ENCODE measurements at regions not wholly inside any gene's neighbourhood (a gene's known extent, or its start where the extent isn't known, plus 50 kb on each side); places are given as distances from the start of the nearest gene placed in this dataset.
"Not testable (repeated sequence)": the region's sequence is repeated elsewhere in the genome, so short reads cannot be mapped to it uniquely, and the experiment has no call there.

DNA sequence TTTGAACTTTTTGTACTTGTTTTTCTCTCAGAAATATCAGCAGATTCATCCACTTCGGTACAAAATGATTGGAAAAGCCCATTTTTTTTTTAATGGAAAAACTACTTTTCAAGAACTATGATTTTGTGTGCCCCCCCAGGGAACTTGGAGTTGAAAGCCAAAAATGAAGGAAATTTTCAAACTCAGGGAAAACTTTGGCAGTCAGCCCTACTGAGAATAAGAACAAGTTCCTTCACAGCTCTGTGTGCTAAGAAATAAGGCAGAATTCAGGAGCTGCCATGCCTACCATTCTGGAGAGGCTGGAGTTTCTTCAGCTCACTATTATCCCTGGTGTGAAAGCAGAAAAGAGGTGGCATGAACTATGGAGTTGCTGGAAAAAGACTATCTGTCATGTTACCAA is 226.0 kb upstream of the SLC35G4 start:
- DNase-seq (ENCODE audit: low read depth, low spot score) = no peak

DNA sequence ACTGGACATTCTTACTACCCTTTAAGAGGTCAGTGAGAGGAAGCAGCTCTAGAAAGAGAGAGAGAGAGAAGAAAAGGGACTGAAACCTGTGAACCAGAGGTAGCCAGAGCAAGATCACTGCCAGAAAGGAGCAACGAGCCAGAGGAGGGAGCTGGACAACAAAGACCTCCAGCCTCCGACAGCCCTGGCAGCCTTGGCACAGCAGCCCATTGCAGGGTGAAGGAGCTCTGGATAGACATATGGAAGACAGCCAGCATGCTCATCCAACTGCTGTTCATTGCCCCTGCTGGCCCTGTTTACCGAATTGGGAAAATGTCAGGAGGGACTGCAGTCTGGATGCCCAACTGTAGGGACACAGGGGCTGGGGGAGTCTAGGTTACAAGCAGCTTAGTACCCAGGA is 228.4 kb upstream of the SLC35G4 start:
- DNase-seq (ENCODE audit: low read depth, low spot score) = no peak

DNA sequence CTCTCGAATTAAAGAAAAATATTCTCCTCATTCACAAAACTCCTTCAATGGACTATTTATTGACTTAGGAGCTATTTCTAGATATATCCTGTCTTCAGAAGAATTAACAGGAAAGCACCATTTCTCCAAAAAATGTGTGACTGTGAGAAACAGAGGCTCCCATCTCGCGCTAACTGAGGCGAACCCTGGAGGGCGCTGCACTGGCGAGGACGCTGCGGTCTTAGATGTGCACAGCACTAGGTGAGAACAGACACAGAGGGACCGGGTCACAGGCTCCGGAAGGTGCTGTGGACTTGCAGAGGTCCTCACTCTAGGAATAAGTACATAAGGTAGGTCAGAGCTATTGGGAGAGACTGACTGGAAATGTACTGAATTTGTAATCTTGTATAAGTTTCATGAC is 229.7 kb upstream of the SLC35G4 start:
- DNase-seq (ENCODE audit: low read depth, low spot score) = no peak

DNA sequence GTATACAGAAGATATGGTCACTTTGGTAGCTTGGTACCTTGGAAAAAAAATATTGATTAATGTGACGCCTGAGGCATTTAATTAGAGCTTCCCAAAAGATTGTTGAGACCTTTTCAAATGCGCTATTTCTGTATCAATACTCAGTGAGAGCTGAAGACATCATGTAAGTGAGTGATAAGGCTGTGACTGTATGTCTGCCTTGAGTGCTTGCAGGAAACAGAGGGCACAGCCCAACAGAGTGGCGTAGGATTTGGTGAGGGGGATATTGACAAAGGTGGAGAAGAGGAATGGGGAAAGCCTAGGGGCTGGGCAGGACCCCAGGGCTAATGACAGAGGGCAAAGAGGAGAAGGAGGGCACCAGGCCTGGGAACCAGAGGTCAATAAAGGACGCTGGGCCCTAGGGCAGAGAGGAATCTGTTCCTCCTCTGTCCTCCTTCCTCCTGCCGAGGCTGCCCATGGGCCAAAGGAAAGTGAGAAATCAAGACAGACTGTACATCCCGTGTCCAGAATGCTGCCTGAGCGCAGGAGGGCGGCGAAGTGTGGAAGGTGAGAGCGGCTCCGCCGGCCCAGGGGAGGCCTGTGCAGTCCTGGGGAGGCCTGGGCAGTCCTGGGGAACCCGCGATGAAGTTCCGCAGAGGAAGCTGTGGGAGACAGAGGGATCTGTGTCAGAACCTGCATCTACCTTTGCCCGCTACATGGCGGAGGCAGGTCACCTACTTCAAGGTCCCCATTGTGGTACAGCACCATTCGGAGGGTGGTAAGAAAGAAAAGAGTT is 228.6 kb upstream of the PIEZO2 start:
- DNase-seq (ENCODE audit: low read depth, low spot score) = no peak

DNA sequence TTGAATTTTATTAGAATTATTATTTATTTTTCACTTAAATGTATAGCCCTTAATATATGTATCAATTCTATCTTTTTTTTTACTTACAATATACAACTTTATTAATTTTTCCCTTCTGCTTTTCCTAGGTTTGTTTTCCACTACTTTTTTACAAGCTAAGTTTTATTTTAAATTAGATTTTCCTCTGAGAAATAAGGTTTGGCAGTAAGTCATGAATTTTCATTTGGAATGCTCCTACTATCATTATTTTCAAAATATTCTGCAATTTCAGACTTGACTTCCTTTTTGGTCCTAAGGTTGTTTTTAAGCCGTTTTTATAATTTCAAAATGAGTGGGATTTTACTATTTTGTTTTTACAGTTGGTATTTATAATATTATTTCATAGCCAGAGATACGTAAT is 222.8 kb upstream of the PIEZO2 start:
- no peak for DNase-seq (ENCODE audit: low read depth, low spot score)

DNA sequence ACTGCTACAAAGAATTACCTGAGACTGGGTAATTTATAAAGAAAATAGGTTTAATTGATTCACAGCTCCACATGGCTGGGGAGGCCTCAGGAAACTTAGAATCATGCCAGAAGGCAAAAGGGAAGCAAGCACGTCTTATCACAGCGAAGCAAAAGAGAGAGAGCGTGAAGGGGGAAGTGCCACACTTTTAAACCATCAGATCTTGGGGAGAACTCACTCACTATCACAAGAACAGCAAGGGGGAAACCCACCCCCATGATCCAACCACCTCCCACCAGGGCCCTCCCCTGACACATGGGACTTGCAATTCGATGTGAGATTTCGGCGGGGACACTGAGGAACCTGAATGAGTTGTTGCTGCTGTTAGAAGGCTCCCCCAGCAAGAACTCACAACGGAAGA is 220.2 kb upstream of the PIEZO2 start:
- no peak for DNase-seq (ENCODE audit: low read depth, low spot score)

DNA sequence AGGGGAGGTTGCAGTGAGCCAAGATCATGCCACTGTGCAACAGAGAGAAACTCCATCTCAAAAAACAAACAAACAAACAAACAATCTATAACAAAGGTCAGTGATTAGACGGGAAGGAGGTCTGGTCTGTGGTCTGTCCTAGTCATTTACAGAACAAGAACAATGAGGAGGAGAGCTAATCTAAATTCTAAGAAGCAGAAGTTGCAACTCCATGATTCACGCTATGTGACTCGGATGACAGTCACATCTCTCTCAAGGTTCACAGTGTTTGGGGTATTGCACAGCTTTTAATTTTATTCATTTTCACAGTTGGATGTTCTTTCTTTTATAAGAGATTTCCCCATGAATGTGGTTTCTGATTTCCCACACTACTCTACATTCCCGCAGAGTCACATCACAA is 218.7 kb upstream of the PIEZO2 start:
- no peak for DNase-seq (ENCODE audit: low read depth, low spot score)

DNA sequence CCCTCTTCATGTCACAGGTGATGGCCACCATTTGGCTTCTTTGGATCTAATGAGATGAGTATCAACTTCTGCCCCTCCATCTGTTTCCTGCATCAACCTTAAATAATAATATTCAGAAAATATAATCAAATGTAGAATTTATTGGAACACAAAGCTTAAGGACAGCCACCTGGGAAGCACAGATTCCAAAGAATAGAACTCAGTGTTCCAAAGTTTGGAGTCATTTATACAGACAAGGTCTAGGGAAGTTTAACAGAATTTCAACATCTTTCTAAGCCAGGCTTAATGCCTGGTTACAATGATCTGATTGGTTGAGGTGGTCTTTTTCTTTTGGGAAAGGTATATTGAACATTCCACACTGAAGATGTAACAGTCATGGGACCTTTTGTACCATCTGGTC is 218.0 kb upstream of the PIEZO2 start:
- DNase-seq (ENCODE audit: low read depth, low spot score) = no peak

DNA sequence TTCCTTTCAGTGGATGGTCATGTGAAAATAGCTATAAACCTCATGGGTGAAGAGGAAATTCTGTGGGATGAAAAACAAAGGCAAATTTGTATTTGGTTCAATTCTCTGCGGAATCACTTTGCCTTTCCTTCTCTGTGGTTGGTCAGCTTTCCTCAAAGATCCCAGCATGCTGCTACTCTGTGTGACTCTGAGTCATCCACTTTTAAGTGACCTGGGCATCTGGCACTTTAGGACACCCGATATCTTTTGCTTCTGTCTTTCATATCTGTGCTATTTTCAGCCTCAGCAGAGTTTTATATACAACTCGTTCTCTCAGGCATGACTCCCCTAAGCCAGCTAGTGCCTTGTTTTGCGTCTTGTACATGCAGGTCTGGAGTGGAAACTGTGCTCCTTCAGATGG is 217.0 kb upstream of the PIEZO2 start:
- no peak for DNase-seq (ENCODE audit: low read depth, low spot score)

DNA sequence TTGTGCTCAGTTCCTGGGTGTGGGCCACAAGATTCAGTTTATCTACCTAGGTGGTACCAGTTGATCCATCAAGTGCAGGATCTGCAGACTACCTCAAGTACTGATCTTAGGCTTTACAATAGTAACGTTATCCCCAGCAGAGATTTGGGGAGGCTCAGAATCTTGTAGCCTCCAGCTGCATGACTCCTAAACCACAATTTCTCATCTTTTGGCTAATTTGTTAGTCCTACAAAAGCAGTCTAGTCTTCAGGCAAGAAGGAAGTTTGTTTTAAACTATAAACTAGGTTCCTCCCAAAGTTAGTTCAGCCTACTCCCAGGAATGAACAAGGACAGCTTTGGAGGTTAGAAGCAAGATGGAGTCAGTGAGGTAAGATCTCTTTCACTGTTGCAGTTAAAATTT is 213.5 kb upstream of the PIEZO2 start:
- no peak for DNase-seq (ENCODE audit: low read depth, low spot score)

DNA sequence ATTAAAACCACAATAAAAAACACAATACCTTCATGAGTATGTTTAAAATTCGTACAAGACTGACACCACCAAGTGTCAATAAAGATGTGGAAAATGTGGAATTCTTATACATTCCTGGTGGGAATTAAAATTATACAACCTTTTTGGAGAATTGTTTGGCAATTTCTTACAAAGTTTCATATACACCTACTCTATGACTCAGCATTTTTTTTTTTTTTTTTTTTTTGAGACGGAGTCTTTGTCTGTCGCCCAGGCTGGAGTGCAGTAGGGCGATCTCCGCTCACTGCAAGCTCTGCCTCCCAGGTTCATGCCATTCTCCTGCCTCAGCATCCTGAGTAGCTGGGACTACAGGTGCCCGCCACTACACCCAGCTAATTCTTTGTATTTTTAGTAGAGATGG is 212.5 kb upstream of the PIEZO2 start:
- not testable (repeated sequence) for DNase-seq (ENCODE audit: low read depth, low spot score)

DNA sequence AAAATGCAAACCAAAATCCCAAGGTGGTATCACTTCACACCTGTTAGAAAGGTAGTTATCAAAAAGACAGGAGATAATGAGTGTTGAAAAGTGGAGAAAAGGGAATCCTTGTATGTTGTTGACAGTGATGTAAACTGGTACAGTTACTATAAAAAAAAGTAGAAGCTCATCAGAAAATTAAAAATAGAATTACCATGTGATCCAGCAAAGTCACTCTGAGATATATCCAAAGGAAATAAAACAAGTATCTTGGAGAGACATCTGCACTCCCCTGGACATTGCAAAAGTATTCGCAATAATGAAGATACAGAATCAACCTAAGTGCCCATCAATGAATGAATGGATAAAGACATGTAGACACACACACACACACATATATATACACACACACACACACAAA is 208.3 kb upstream of the PIEZO2 start:
- DNase-seq (ENCODE audit: low read depth, low spot score) = no peak

DNA sequence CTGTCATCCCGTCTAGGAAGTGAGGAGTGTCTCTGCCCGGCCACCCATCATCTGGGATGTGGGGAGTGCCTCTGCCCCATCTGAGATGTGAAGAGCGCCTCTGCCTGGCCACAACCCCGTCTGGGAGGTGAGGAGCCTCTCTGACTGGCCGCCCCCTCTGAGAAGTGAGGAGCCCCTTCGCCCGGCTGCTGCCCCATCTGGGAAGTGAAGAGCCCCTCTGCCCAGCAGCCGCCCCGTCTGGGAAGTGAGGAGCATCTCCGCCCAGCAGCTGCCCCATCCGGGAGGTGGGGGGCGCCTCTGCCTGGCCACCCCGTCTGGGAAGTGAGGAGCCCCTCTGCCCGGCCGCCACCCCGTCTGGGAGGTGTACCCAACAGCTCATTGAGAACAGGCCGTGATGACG is 195.2 kb upstream of the PIEZO2 start:
- DNase-seq (ENCODE audit: low read depth, low spot score) = not testable (repeated sequence)

DNA sequence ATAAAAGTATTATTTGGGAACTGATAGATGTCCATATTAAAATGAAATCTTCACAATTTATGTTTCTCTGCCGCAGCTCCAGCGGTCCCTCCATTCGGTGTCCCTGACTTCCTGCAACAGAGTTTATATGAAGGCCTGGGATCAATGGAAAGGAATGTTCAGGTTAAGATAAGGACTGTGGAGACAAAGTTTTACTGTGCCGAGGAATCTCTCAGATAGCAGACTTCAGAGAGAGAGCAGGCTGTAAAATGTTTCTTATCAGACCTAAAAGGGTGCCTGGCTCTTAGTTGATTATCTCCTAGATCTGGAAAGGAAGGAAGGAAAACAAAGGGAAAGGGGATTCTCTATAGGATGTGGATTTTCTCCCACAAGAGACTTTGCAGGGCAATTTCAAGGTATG is 193.7 kb upstream of the PIEZO2 start:
- DNase-seq (ENCODE audit: low read depth, low spot score) = no peak

DNA sequence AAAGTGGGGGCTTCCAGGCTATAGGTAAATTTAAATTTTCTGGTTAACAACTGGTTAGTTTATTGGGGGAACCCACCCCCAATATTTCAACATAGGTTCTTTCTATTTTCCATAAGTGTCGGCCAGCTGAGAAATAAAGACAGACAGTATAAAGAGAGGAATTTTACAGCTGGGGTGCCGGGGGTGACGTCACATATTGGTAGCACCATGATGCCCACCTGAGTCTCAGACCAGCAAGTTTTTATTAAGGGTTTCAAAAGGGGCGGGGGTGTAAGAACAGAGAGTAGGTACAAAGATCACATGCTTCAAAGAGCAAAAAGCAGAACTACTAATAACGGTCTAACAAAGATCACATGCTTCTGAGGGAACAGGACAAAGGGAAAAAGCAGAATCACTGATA is 192.7 kb upstream of the PIEZO2 start:
- DNase-seq (ENCODE audit: low read depth, low spot score) = not testable (repeated sequence)

DNA sequence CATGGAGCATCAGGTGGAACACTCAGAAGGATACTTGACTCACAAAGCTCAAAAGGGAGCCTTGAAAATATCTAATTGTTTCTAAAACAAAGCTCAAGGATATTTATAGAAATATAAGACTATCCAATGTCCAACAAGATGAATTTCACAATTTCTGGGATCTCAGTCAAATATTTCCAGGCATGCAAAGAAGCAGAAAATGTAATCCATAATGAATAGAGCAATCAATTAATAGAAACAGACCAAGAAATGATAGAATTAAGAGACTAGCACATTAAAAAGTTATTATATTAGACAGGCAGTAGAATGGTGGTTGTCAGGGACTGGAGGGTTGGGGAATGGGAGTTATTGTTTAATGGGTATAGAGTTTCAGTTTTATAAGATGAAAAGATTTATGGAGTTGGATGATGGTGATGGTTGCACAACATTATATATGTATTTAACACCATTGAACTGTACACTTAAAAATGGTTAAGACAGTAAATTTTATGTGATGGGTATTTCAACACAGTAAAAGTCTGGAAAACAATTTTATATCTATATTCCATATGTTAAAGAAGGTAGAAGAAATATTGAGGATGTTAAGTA is 189.9 kb upstream of the PIEZO2 start:
- DNase-seq (ENCODE audit: low read depth, low spot score) = no peak

DNA sequence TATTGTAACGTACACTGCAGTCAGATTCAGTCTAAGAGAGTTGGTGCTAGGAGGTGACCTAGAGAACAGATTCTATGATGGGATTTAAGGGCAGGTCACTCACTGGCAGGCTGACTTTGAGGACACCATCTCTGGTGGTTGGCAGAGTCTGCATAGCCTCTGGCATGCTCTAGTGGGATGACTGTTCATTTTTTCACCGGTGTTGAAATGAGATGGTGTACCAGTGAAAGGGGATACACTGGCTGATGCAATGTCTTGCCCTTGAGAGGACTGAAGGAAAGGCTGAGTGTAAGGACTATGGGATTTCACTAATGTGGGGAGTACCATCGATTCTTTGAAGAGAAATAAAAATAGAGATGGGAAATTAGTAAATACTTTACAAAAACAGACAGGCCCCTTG is 186.9 kb upstream of the PIEZO2 start:
- DNase-seq (ENCODE audit: low read depth, low spot score) = no peak

DNA sequence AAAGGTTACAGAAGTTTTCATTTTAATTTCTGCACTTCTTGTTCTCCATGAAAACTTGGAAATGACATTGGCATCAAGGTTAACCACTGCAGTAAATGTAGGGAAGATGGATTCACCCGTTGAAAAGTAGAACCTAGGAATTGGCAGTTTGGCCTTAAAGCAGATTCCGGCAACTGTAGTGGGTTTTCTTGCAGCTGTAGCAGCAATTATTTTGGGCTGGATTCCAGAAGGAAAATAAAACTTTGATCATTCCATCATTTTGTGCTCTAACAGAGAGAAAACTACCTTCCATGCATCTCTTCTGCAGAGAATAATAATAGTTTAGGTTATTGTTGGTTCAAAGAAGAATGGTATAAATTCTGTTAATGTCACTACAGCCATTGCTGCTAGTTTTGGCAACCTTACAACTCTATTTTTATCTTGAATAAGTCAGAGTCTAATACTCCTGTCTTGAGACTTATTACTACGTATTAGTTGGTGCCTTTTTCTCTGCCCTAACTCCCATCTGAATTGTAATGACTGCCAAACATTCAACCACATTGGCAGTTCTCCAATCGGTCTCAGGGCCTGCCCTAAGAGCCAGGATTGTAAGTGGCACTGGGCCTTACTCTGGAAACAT is 178.1 kb upstream of the PIEZO2 start:
- no peak for DNase-seq (ENCODE audit: low read depth, low spot score)

DNA sequence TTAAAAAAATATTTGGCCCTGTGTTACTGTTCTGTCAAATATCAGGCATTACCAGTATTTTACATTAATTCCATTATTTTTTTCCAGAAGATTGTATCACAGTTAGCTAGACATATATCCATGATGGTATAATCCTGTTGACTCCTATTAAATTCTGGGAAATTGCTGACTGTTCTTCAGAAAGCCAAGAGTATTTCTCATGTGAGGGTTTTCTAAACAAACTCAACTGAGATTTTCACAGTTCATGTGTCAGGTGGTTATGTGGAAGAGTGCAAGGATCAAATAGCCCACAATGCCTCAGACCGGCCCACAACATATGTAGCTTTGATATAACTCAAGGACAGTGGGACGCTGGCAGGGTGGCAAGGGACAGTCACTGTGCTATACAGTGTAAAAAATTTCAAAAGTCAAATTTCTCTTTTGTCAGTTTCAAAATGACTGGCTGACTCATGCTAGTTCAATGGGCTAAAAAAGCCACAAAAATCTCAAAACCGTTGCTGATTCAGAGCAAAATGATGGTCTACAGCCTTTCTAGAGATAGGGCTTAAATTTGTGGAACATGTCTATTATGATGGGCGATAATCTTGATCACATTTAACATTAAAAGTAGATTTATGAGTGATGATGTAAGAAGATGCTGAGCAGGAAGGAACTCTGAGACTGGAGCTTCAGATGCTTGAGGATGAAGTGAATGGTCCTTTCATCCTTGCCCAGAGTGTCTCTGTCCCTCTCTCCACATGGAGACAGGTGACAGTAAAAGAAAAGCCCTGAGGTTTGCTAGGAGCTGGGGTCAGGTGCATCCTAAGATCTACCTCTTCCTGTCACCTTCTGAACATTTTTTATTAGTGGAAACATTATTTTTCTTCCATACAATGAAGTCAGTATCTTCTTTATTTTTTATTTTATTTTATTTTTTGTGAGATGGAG is 175.8 kb upstream of the PIEZO2 start:
- DNase-seq (ENCODE audit: low read depth, low spot score) = no peak

DNA sequence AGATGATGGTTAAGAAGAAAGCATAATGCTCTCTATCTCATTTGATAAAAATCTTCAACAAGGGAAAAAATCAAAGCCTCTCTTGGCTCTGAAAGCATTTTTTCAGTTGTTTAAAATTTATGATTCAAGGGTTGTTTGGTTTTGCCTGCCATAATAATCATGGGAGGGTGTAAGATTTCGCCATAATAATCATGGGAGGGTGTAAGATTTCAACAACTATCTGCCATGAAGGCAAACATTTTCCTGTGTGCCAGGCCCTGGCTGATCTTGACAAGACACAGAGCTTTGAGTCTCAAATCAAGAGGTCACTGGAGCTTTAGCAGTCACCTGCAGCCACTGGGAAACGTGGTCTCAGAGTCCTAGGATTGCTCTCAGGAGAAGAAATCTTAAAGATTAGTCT is 175.1 kb upstream of the PIEZO2 start:
- DNase-seq (ENCODE audit: low read depth, low spot score) = no peak

DNA sequence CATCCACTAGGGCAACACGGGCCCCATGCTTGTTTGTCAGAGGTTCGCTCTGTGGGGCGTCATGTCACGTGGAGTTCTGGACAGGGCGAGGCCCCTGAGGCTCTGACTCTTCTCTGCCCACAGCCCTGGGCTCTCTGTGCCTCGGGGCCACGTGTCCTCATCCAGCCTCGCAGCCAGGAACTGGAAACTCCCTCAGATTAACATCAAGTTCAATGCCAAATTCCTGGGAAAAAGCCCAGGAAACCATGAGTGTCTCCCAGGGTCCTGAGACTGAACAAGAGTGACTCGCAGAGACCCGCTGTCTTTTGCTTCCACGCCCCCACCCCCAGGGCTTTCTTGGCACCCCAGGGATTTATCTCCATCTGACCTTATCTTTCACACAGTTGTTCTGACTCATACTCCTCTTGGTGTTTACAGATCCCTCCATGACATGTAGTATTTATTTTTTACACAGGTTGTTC is 174.0 kb upstream of the PIEZO2 start:
- DNase-seq (ENCODE audit: low read depth, low spot score) = no peak

DNA sequence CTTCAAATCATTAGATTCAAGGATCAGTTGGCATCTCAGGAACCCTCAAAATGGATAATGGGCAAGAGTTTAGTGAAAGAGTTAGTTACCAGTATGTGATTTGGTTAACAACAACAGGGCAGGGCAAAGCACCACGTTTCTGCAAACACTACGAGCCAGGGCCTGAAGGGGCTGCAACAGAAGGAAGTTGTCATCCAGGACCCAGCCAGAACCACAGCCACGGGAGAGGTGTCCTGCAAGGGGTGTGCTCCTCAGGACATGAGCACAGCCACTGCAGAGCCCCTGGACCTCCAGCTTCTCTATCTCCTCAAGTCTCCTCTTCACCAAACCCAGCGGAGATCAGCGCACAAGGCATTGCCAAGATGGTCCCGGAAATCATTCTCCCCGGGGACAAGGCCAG is 173.3 kb upstream of the PIEZO2 start:
- no peak for DNase-seq (ENCODE audit: low read depth, low spot score)

Measured in pulmonary artery endothelial cell (primary cell).